ENCODE measurements at regions not wholly inside any gene's neighbourhood (a gene's known extent, or its start where the extent isn't known, plus 50 kb on each side); places are given as distances from the start of the nearest gene placed in this dataset.

DNA sequence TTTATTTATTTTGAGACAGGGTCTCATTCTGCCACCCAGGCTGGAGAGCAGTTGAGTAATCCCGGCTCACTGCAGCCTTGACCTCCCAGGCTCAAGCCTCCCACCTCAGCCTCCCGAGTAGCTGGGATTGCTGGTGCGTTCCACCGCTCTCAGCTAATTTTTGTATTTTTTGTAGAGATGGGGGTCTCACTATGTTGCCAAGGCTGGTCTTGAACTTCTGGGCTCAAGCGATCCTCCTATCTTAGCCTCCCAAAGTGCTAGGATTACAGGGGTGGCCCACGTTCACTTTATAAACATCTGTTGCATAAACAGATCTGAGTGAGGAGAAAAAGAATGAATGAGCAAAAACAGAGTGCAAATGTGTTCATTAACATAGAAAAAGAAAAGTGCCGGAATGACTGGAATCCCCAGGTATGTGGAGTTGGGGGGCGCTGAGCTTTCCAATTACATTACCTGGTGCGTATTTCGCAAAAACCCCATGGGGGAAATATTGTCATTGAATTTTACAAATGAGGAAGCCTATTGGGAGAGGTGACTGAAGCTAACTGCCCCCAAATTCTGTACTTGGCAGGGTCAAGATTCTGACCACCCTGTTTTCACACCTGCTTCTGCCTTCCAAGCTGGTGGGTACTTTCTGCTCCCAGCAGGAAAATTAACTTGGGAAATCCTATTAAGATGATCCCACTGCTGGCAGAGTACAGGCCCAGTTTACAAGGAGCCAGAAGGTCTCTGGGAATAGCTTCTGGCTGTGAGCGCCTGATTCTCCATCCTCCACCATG lies 207.7 kb upstream of the JARID2 start:
- TF ChIP-seq NRF1 (IDR thresholded peaks at IDR 0.05; ENCODE audit: low read depth, low read length) (no peak), FOSL2 (IDR thresholded peaks at IDR 0.05; ENCODE audit: borderline replicate concordance, low read depth) (no peak), TCF12 (IDR thresholded peaks at IDR 0.05) (no peak), POLR2AphosphoS5 (IDR thresholded peaks at IDR 0.05; ENCODE audit: low read depth, low read length) (no peak), RXRA (IDR thresholded peaks at IDR 0.05; ENCODE audit: borderline replicate concordance, low read depth) (no peak)
- TF ChIP-seq, protein P1, sequence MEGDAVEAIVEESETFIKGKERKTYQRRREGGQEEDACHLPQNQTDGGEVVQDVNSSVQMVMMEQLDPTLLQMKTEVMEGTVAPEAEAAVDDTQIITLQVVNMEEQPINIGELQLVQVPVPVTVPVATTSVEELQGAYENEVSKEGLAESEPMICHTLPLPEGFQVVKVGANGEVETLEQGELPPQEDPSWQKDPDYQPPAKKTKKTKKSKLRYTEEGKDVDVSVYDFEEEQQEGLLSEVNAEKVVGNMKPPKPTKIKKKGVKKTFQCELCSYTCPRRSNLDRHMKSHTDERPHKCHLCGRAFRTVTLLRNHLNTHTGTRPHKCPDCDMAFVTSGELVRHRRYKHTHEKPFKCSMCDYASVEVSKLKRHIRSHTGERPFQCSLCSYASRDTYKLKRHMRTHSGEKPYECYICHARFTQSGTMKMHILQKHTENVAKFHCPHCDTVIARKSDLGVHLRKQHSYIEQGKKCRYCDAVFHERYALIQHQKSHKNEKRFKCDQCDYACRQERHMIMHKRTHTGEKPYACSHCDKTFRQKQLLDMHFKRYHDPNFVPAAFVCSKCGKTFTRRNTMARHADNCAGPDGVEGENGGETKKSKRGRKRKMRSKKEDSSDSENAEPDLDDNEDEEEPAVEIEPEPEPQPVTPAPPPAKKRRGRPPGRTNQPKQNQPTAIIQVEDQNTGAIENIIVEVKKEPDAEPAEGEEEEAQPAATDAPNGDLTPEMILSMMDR (IDR thresholded peaks at IDR 0.05): no peak

Measured in SK-N-SH (cell line).